K562 (cell line): ENCODE measurements at regions not wholly inside any gene's neighbourhood (a gene's known extent, or its start where the extent isn't known, plus 50 kb on each side); places are given as distances from the start of the nearest gene placed in this dataset.

Experiments used
- ATAC-seq: fragments of 200-7000 bp; cut with Tn5 transposase; 3 replicates; pipeline ENCODE4 v1.9.1; 2020; ENCODE audit warnings: moderate library complexity
- BruUV-seq: library from RNA; stranded (reverse); fragments of 400-500 nt; replicated peaks from 2 replicates; lab custom pipeline; 2021; lab: Mats Ljungman, UMichigan
- CTCF ChIA-PET: fragments of 300-600 bp; formaldehyde crosslinking; extraction: SDS; loops from one replicate; lab custom pipeline; 2021; ENCODE audit warnings: low intra/inter-chr PET ratio; lab: Yijun Ruan, JAX
- POLR2A ChIA-PET: fragments of 300-600, 350-650 bp; sonication (Branson Sonifier 250); formaldehyde crosslinking; extraction: SDS; loops from one replicate; lab custom pipeline; 2021; ENCODE audit warnings: antibody characterized with exemption, inconsistent platforms; lab: Yijun Ruan, JAX
- DNase-seq, 4 experiments: peaks; one replicate each; pipeline versions ENCODE4 v3.0.0 to v3.0.0-alpha.2; 2011 to 2018; ENCODE audit warnings: low spot score in 3 of 4, mixed read lengths in 3 of 4; ENCODE audit errors: extremely low read depth in 1 of 4
- FAIRE-seq: peaks from 2 replicates; lab custom pipeline; 2011; peaks lifted over from hg19 to GRCh38; lab: Jason Lieb, UNC
- H2AFZ ChIP-seq: 2 replicates; pipeline ENCODE4 v1.6.0; 2011; ENCODE audit warnings: low read depth, low read length, control low read depth, inconsistent platforms
- H3K27ac ChIP-seq: fragments of 200-600 bp; 3 replicates; pipeline ENCODE4 v1.8.0; 2011; ENCODE audit warnings: low read depth, mild to moderate bottlenecking, control low read depth, inconsistent platforms, low read length, moderate library complexity, mixed read lengths; ENCODE audit errors: extremely low read depth
- H3K27me3 ChIP-seq, 2 experiments: fragments of 300-600 bp in 1 of 2; 2 replicates in 1 of 2; 3 replicates in 1 of 2; pipeline versions ENCODE4 v1.6.0 to v1.8.0; 2011; ENCODE audit warnings: inconsistent platforms in 2 of 2, low read length in 2 of 2, mild to moderate bottlenecking in 1 of 2, mixed read lengths in 1 of 2, moderate library complexity in 1 of 2; ENCODE audit not compliant: control insufficient read depth in 2 of 2, insufficient read depth in 2 of 2
- H3K36me3 ChIP-seq: fragments of 300-600 bp; 3 replicates; pipeline ENCODE4 v1.8.0; 2011; ENCODE audit warnings: mild to moderate bottlenecking, low read length, inconsistent platforms; ENCODE audit not compliant: control insufficient read depth, insufficient read depth
- H3K4me1 ChIP-seq, 2 experiments: fragments of 200-600 bp in 1 of 2; replicated peaks in 1 of 2; 2 replicates in 1 of 2; 3 replicates in 1 of 2; pipeline versions ENCODE4 v1.5.1 to v1.8.0; 2011; ENCODE audit warnings: inconsistent platforms in 2 of 2, low read length in 2 of 2, mild to moderate bottlenecking in 1 of 2, mixed read lengths in 1 of 2, moderate library complexity in 1 of 2; ENCODE audit not compliant: control insufficient read depth in 2 of 2, insufficient read depth in 2 of 2
- H3K4me2 ChIP-seq: 2 replicates; pipeline ENCODE4 v1.6.1; 2011; ENCODE audit warnings: low read length, control low read depth, inconsistent platforms, mixed read lengths; ENCODE audit not compliant: insufficient read depth
- H3K4me3 ChIP-seq: fragments of 200-600 bp; sonication (generic), shearing (Covaris generic); 2 replicates; pipeline ENCODE4 v1.5.1; 2016; ENCODE audit warnings: control low read depth, inconsistent platforms
- H3K79me2 ChIP-seq: fragments of 200-600 bp; 3 replicates; pipeline ENCODE4 v1.8.0; 2011; ENCODE audit warnings: low read length, inconsistent platforms; ENCODE audit not compliant: control insufficient read depth, insufficient read depth
- H3K9ac ChIP-seq, 2 experiments: 2 replicates each; pipeline versions ENCODE4 v1.6.0 to v1.6.1; 2011; ENCODE audit warnings: low read depth in 2 of 2, low read length in 2 of 2, control low read depth in 1 of 2, inconsistent platforms in 1 of 2, mild to moderate bottlenecking in 1 of 2, mixed read lengths in 1 of 2; ENCODE audit not compliant: insufficient read depth in 1 of 2
- H3K9me1 ChIP-seq: one replicate; pipeline ENCODE4 v1.6.0; 2011; ENCODE audit warnings: inconsistent platforms, mild to moderate bottlenecking, low read length, moderate library complexity; ENCODE audit not compliant: control insufficient read depth, insufficient read depth
- H3K9me3 ChIP-seq: replicated peaks from 2 replicates; pipeline ENCODE4 v1.5.1; 2011; ENCODE audit warnings: low read depth, low read length, inconsistent platforms; ENCODE audit not compliant: control insufficient read depth, insufficient read depth
- H4K20me1 ChIP-seq: replicated peaks from 2 replicates; pipeline ENCODE4 v1.6.1; 2011; ENCODE audit warnings: low read length, inconsistent platforms, mixed read lengths; ENCODE audit not compliant: control insufficient read depth, insufficient read depth
- ELK1 ChIP-seq: sonication (generic); formaldehyde crosslinking; IDR thresholded peaks from 2 replicates; pipeline ENCODE4 v1.8.1; 2022; ENCODE audit warnings: missing genetic modification reagents
- ILF3 ChIP-seq: fragments of 450-650 bp; IDR thresholded peaks from 2 replicates; pipeline ENCODE4 v1.6.1; 2018; ENCODE audit warnings: antibody characterized with exemption, mild to moderate bottlenecking, moderate library complexity, borderline replicate concordance
- KAT8 ChIP-seq: fragments of 450-650 bp; IDR thresholded peaks from 2 replicates; pipeline ENCODE4 v1.6.1; 2016; ENCODE audit warnings: low read depth, mild to moderate bottlenecking
- MCM3 ChIP-seq: fragments of 450-650 bp; IDR thresholded peaks from 2 replicates; pipeline ENCODE4 v1.6.1; 2016
- NR4A1 ChIP-seq, 2 experiments: fragments of 250-450 bp in 1 of 2; fragments of 450-650 bp in 1 of 2; sonication (Bioruptor Pico) in 1 of 2; IDR thresholded peaks; 2 replicates each; pipeline versions ENCODE4 v1.4.0 to v1.6.1; 2016 to 2020; ENCODE audit warnings: mild to moderate bottlenecking in 2 of 2, missing compliant biosample characterization in 1 of 2, missing genetic modification characterization in 1 of 2, moderate library complexity in 1 of 2
- SMAD4 ChIP-seq: fragments of 250-450 bp; sonication (Bioruptor Pico); conservative IDR thresholded peaks from 2 replicates; pipeline ENCODE4 v1.8.0; 2021; ENCODE audit warnings: inconsistent platforms, mild to moderate bottlenecking, moderate library complexity
- TAF15 ChIP-seq: fragments of 200-400 bp; formaldehyde crosslinking; IDR thresholded peaks from 2 replicates; pipeline ENCODE4 v1.6.1; 2017; ENCODE audit warnings: mild to moderate bottlenecking, low read depth, low read length, moderate library complexity
- TAF9B ChIP-seq: fragments of 450-650 bp; IDR thresholded peaks from 2 replicates; pipeline ENCODE4 v1.6.1; 2018; ENCODE audit warnings: mild to moderate bottlenecking; ENCODE audit not compliant: partially characterized antibody
- TBL1XR1 ChIP-seq, 2 experiments: IDR thresholded peaks; 2 replicates each; pipeline ENCODE4 v1.6.1; 2012; ENCODE audit warnings: improper control_type of control experiment in 2 of 2, low read length in 2 of 2, mild to moderate bottlenecking in 1 of 2
- TCF3 ChIP-seq: sonication (generic); formaldehyde crosslinking; IDR thresholded peaks from 2 replicates; pipeline ENCODE4 v1.4.0; 2020; ENCODE audit warnings: mild to moderate bottlenecking, missing genetic modification reagents
- TCFL5 ChIP-seq: fragments of 250-450 bp; sonication (Bioruptor Pico); conservative IDR thresholded peaks from 2 replicates; pipeline ENCODE4 v1.6.1; 2021; ENCODE audit warnings: mild to moderate bottlenecking, moderate library complexity, matching md5 sums
- THRAP3 ChIP-seq: fragments of 450-650 bp; IDR thresholded peaks from 2 replicates; pipeline ENCODE4 v1.6.1; 2016; ENCODE audit warnings: mild to moderate bottlenecking, inconsistent platforms, borderline replicate concordance
- THRB ChIP-seq: fragments of 450-650 bp; formaldehyde crosslinking; conservative IDR thresholded peaks from 2 replicates; pipeline ENCODE4 v1.4.0; 2022; ENCODE audit warnings: mild to moderate bottlenecking, missing genetic modification characterization
- TSC22D4 ChIP-seq: fragments of 450-650 bp; IDR thresholded peaks from 2 replicates; pipeline ENCODE4 v1.6.1; 2016; ENCODE audit warnings: missing genetic modification characterization, missing biosample characterization, control low read depth
- ZNF408 ChIP-seq: fragments of 250-450 bp; sonication (Bioruptor Pico); IDR thresholded peaks from 2 replicates; pipeline ENCODE4 v1.4.0; 2020; ENCODE audit warnings: low read depth, mild to moderate bottlenecking, moderate library complexity
- ZNF436 ChIP-seq: fragments of 250-450, 450-650 bp; sonication (Bioruptor Pico); formaldehyde crosslinking; IDR thresholded peaks from 2 replicates; pipeline ENCODE4 v1.7.0; 2020; ENCODE audit warnings: mild to moderate bottlenecking
- WGBS: fragments of 100-300 bp; shearing (Covaris generic); methylation state at CpG from one replicate; pipeline ENCODE4 v1.1.6; 2016; ENCODE audit warnings: low coverage, mixed read lengths; ENCODE audit not compliant: insufficient coverage; ENCODE audit errors: missing lambda C conversion rate; 5-methylcytosine and 5-hydroxymethylcytosine counted together
- in situ Hi-C: fragments of 300-500 bp; cut with MboI; formaldehyde crosslinking; loops from 4 replicates; pipeline ENCODE4 v1.15.0; 2018; ENCODE audit warnings: inconsistent platforms, mixed read lengths
- intact Hi-C: fragments of 100-400 bp; cut with micrococcal nuclease; formaldehyde crosslinking; loops from 2 replicates; pipeline ENCODE4 v1.14.2; 2022

- no peak overlapping the region for H3K4me2 ChIP-seq
- no peaks in the 10 kb centered on the region for H3K9me3 ChIP-seq
- no peak for ATAC-seq
- BruUV-seq, result no TSS peak
- ChIA-PET POLR2A (no interaction called here), CTCF (no interaction called here)
- no peaks in the 10 kb centered on the region for H3K4me1 ChIP-seq
- no peak overlapping the region for H3K27ac ChIP-seq
- H3K79me2 ChIP-seq, result no peaks in the 10 kb centered on the region
- H3K27me3 ChIP-seq, result peaks cover 0 to 30% of the 10 kb centered on the region in 2 experiments; a peak in 4 of 5 replicates
- in situ Hi-C loops (no loop called here), intact Hi-C loops (no loop called here)
- no peaks in the 10 kb centered on the region for H4K20me1 ChIP-seq
- WGBS, result 0% methylated on average over 3 of the region's 3 CpGs
- no peak overlapping the region for H3K9ac ChIP-seq
- H3K9me1 ChIP-seq, result no peaks in the 10 kb centered on the region
- H3K36me3 ChIP-seq, result no peaks in the 10 kb centered on the region
- FAIRE-seq, result no peak
- no peak for TF ChIP-seq TCFL5 (CRISPR knock-in tag)
- H2AFZ ChIP-seq, result no peak overlapping the region
- no peak overlapping the region for H3K4me3 ChIP-seq
- DNase-seq, result no peak
Measured at GRCh38 chr20:17794400-17794799, 94.6 kb downstream of the BANF2 start.

GRCh38 chr20:17793986-17794385 lies 94.2 kb downstream of the BANF2 start:
- POLR2A ChIA-PET, result no interaction called here
- Histone ChIP-seq H3K4me1 (no peaks in the 10 kb centered on the region), H3K36me3 (no peaks in the 10 kb centered on the region), H3K79me2 (no peaks in the 10 kb centered on the region), H3K9me1 (no peaks in the 10 kb centered on the region), H3K9me3 (no peaks in the 10 kb centered on the region), H3K9ac (no peak overlapping the region), H3K27me3 (peaks cover 0 to 30% of the 10 kb centered on the region in 2 experiments; a peak in 4 of 5 replicates), H3K27ac (no peak overlapping the region), H3K4me3 (no peak overlapping the region), H4K20me1 (no peaks in the 10 kb centered on the region), H2AFZ (no peak overlapping the region), H3K4me2 (no peak overlapping the region)
- FAIRE-seq, result no peak
- in situ Hi-C loops, result no loop called here
- intact Hi-C loops, result no loop called here
- CTCF ChIA-PET, result no interaction called here
- no peak for ATAC-seq
- DNase-seq, result no peak
- BruUV-seq, result no TSS peak
- 0% methylated on average over 2 of the region's 2 CpGs for WGBS
- TF ChIP-seq TBL1XR1 (IDR thresholded peaks at IDR 0.05; ENCODE audit: low read length in 2 of 2) (no peak), TAF9B (no peak), KAT8 (no peak), NR4A1 (CRISPR knock-in tag; IDR thresholded peaks at IDR 0.05) (no peak), NR4A1 (tag; IDR thresholded peaks at IDR 0.05) (no peak), TCF3 (CRISPR knock-in tag) (no peak), ILF3 (no peak), TAF15 (no peak), ZNF436 (CRISPR knock-in tag) (no peak), ELK1 (CRISPR knock-in tag) (no peak), SMAD4 (CRISPR knock-in tag) (no peak), MCM3 (no peak), THRB (CRISPR knock-in tag) (no peak), THRAP3 (no peak), TSC22D4 (tag) (no peak), ZNF408 (CRISPR knock-in tag) (no peak)
